Activated CD4-positive, alpha-beta T cell treated with anti-CD3 and anti-CD28 coated beads, Interleukin-10, Interleukin-2, amounts not matched to agents 100 ng/mL and 50 ng/mL, durations not matched to agents 16 hours and 8 hours (primary cell): ENCODE measurements at regions not wholly inside any gene's neighbourhood (a gene's known extent, or its start where the extent isn't known, plus 50 kb on each side); places are given as distances from the start of the nearest gene placed in this dataset.

Experiments
- DNase-seq: peaks from one replicate; pipeline ENCODE4 v3.0.0-alpha.2; 2020

DNA sequence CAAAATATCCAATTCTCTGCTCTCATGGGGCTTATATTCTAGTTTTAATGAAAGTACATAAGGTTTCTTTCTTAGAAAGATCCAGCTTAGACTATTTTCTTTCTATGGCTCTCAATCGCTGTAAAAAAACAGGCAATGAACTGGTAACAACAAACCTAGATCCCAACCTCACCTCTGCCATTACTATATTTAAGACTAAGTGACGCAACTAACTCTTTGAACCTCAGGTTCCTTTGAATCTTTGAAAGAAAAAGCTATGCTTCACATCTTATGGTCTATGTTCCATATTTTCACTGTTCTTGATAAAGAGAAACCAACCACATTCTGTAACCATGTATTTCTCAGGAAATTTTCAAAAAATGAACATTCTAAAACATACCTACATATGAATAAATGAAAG is 88.5 kb downstream of the ELAPOR2 start:
- no peak for DNase-seq

DNA sequence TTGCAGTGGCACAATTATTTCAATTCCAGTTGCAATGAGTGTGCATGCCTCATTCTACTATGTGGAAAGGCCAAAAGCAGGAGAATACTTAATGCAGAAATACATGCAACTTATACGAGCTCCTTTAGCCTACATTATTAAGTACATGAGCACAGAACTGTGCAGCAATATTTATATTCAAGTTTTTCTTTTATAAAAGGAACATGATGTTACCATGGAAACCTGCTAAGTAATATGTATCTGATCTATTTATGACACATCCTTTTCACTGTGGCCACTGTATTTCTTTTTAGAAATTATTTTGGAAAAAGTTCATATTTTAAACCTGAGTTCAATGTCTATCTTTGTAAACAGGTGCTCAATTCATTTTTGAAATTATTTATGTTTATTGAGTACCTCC is 88.9 kb downstream of the ELAPOR2 start:
- no peak for DNase-seq

DNA sequence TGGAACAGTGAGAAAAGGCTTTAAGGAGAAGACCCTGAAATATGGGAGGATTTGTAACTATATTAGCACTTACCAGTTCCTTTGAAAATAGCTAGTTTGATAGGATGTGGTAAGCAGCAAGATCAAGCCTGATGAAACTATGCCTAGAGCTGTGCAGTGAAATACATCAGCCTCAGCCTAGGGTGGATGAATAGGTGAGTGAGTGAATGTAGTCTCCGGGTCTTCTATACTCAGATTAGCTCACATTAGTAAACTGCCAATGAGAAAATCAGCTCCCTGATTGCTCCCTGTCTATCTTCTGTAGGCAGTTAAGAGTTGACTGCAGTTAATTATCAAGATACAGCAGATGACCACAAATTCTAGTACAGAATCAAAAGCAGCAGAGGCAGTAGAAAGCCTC is 89.6 kb downstream of the ELAPOR2 start:
- no peak for DNase-seq

DNA sequence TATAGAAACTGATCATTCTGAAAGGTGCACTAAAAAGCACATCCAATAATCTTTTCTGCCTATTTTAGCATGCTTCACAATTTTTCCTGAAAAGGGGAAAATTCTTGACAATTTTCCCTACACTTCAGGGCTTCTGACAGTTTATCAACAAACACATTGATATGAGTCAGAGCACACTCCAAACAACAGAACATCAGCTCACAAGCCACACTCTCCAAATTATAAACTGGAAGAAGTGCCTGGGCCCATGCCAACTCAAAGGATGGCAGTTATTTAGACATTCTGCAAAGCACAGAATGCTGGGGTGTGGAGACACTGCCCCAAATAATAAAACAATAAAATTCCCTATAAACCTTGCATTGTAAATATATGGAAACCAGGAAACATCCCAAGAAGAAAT is 90.8 kb downstream of the ELAPOR2 start:
- DNase-seq, result no peak

DNA sequence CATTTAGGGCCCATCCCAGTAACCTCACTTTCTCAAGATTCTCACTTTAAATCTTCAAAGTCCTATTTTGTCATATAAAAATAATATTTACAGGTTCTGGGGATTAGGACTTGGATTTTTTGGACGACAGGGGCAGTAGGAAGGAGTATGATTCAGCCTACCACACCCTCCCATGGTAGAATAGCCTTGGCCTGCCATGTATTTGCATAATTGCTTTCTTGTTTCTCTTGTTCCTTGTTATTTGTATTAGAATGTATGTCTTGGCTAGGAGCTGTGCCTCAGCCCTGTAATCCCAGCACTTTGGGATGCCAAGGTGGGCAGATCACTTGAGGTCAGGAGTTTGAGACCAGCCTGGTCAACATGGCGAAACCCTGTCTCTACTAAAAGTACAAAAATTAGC is 92.5 kb downstream of the ELAPOR2 start:
- no peak for DNase-seq

DNA sequence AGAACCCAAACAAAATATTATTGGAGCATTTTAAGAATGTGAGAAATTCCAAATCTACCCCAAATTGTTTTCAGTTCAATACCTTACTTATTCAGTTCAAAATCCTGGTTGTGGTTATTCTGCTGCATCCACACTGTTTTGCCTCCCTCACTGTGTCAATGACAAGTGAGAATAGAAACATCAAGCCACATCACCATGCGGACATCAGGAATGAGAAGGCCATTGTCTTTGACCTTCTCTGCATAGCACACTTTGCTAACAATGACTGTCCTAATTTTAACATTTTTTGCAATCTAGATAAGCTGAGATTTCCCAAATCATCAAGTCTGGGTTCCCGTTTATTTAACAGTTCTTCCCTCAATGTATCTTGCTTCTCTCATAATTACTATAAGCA is 93.7 kb downstream of the ELAPOR2 start:
- DNase-seq, result no peak

DNA sequence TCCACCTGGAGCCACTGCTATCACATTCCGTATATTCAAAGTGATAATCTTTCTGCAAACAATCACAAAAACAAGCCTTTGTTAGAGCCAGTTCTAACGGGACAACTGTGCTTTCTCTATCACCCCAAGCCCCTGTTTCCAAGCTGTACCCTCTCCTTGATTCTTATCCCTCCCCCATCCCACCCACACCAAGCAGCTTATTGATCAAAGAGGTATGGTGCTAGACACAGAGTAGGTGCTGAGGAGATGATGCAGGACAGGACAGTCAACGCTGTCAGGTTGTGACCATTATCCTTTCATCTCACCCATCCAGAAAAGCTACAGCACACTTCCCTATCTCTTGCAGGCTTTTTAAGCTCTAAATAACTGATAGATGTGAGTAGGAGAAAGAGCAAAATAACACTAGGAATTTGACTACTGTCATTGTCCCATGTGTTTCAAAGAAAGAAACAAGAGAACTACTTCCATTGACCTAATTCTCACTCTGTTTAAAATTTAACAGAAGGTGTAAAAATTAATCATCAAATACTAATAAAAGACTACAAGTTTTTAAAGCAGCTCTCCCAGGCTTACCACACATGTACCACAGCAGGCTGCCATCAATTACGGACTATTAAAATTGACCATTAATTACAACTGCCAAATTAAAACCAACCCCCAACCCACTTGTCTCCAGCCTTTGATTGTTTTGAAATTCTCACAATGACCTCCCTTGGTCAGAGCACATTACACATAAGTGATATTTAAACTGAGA is 94.3 kb downstream of the ELAPOR2 start:
- no peak for DNase-seq

DNA sequence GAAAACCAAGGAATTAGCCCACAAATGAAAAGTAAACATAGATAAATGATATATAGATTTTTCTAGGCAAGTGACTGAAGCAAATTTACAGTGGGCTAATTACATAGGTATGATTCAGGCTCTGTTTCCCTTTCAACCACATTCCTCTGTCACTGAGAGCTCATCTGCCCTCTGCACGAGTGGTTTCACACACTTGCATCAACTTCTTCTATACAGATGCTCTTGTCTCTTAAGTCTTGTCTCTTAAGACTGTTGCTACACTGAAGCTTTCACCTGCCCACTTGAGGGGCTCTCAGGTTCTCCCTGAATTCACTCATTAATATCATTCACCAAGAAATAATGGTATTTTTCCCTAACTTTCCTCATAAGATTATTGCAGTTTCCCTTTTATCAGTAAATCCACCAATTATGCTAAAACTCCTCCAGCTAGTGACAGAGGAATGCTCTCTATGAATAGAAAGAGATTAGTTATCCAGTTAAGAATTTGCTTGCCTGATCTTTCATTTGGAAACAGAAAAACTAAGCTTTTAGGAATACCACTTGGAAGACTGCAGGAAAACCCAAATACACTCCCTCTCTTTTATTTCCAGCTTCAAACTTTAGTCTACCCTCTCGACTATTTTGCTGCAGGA is 95.7 kb downstream of the ELAPOR2 start:
- peak; percentile 6 for DNase-seq

DNA sequence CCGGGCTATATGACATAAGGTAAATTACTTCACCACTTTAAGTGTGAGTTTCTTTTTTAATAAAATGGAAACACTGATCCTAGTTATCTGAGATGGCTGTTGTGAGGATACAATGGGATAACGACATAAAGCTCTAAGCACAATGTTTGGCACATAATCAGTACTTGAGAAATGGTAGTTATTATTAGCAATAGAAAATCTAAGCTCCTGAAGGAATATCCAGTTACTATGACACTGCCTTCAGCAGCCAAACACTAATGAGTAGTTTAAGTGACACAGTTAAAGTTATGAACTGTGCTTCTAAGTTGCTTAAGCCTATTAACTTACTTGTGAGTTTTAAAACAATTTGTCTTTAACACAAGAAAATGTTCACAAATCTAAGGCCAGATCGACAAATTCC is 96.8 kb downstream of the ELAPOR2 start:
- no peak for DNase-seq

DNA sequence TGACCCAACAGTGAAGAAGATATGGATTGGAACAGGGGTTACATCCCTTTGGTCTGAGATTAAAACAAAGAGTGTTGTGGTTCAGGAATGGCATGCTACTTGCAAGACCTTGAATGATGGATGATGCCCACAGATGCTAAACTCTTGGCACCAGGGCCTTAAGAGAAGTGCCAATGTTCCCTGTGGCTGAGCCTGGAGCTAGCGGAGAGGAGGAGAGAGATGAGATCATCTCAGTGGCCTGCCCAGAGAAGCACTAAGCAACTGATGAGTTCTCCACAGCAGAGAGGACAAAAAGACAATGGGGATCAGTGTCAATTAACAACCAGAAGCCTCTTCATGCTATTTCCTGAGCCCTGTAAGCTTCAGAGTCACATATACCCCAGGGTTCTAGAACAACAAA is 97.8 kb downstream of the ELAPOR2 start:
- DNase-seq, result no peak

DNA sequence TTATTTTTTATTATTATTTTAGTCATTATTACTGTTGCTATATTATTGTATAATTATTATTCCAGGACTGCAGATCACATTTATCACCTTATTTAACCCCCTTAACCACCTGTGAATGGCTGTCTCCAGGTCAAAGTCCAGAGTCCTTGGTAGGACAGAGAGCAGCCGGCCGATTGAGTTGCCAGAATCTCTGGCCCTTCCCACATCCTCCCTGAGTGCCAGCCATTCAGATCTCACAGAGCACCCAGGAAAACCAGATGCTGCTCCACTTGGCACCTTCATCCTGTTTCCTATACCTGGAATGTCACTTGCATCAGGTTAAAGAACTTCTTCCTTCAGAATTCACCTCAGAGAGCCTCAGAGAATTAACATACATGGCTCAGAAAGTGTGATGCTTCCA is 101.1 kb downstream of the ELAPOR2 start:
- no peak for DNase-seq

DNA sequence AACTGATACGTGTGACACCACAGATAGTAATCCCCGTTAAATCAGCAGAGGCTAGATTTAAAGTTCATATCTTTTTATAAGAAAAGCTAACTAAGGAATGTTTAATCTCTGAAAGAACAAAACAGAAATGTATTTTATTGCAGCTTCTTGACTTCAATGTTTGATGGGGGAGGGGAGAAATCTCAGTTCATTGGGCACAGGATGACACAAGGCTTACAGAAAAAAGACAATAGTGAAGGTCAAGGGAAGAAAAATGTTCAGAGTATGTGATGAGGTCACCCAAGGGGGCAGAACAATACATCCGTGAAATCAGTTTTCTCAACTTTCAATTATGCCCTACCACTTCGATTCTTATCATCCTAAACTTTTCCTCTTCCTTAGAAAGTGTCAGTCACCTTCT is 102.9 kb downstream of the ELAPOR2 start:
- DNase-seq, result no peak

DNA sequence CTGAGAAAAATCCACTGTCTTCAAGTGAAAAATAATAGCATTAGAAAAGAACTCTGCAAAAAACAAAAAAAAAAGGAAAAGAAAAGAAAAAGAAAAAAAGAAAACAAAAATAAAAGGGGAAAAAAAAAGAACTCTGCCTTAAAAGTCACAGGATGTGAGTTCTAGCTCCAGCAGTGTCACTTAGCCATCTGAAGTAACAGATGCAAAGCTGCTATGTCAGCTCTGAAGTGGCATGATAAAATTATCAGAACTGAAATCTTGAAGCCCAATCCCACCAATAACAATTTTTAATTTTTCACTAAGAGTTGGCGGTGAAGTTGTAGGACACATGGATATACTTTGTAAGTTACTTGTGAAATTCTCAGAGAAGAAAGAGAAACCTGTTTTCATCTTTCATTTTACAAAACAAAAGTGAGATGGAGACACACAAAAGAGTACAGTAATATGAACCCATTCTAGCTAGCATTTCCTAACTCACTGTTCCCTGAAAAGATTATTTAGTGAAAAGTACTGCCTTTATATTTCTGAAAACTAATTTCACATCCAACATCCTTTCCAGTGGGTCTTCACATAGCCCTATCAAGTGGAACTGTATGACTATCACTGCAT is 103.5 kb downstream of the ELAPOR2 start:
- DNase-seq, result no peak

DNA sequence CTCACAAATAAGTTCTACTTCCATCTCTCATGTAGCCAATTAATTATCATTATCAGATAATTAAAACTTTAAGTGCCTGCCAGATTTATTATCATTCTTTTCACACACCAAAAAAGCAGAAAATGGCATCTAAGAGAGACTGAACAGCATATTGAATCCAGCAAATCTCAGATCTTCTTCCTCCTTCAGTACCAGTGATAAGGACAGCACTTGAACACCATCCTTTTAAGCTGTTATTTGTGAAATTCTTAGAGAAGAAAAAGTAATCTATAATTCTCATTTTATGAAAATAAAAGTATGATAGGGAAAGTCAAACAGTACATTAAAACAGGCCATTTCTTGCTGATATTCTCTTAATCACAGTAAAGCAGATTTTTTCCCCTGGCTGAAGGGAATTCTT is 104.5 kb downstream of the ELAPOR2 start:
- DNase-seq, result no peak

DNA sequence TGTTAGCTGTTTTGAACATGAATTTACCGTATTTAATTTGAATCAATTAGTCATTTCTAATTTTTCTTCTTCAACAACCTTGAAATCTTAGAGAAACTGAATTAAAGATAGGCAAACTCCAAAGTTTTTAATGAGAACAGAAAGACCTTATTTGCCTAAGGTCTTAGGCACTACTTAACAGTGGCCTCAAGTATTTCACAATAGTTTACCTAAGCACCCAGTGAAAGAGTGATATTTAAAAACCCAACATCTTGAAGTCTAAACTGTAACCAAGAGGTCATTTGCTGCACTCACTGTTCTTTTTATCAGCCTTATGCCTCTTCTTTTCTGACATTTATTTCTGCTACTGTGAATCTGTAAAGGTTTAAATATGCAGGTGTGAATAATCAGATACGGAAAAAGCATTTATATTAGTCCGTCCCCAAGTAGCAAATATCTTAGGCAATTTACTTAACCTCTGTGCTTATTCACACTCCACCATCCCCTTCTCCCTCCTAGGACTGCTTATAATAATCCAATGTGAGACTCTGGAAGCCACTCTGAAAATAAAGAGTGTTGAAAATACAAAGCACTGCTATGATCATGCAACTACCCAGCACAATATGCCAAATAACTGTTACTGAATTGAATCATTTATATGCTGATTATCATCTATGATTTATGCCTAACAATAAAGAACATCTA is 105.7 kb downstream of the ELAPOR2 start:
- DNase-seq, result no peak

DNA sequence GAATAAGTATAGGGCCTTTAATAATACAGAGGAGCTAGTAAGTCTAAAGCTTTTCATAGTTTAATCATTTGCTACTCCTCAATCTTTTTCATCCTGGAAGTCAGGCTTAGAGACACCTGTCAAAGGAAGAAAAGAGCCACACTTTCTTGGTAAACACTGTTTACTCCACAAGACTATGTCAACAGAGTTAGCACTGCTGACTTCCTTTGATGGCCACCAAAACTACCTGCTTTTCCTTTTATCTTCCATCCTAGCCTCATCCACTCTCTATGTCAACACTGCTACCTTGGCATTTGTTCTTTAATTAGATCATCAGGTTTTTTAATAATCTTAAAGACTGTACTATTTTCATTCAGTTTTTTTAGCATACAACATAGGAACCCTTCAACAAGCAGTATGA is 106.2 kb downstream of the ELAPOR2 start:
- no peak for DNase-seq

DNA sequence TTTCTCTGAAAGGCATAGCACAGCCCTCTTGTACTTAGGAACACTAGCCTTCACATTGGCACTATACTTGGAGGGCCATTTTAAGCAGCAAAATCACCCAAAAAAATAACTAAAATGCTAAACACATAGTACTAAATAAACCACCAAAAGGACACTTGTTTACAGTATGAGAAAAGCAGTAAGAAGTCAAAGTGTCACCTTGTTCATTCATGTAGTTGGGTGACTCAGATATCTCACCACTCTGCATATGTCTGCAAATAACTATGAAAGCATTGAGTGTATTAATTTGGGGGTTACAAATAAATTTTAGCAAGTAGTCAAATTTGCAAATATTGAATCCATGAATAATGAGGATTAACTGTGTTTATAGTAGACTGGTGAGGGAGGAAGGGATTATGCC is 107.6 kb downstream of the ELAPOR2 start:
- no peak for DNase-seq

DNA sequence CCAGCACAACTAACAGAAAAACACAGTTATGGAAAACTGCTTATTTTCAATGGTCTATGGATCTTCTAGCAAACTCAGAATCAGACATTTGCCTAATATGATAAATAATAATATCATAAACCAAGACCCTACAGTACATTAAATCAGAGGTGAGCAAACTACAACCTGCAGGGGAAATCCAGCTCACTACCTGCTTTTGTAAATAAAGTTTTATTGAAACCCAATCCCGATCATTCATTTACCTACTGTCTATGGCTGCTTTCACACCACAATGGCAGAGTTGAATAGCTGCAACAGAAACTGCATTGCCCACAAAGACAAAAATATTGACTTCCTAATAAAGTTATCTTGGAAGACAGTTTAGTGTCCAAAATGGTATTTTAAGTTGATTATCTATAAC is 108.5 kb downstream of the ELAPOR2 start:
- DNase-seq, result no peak

DNA sequence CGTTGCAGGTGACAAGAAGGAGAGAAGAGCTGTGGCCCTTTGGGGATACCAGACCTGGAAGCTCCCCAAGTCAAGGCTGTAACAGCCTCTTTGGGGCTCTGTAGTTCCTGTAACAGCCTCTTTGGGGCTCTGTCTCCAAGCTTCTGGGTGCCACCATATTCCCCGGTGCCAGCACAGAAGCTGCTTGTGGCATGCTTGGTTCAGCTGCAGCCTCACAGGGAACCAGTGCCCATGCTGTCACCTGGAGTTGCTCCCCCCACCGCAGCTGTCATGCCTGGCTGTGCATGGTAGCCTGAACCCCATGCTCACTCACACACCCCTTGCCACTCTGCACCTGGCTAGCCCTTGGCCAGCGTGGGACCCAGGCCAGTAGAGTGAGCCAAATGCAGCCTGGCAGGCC is 109.1 kb downstream of the ELAPOR2 start:
- DNase-seq, result no peak

DNA sequence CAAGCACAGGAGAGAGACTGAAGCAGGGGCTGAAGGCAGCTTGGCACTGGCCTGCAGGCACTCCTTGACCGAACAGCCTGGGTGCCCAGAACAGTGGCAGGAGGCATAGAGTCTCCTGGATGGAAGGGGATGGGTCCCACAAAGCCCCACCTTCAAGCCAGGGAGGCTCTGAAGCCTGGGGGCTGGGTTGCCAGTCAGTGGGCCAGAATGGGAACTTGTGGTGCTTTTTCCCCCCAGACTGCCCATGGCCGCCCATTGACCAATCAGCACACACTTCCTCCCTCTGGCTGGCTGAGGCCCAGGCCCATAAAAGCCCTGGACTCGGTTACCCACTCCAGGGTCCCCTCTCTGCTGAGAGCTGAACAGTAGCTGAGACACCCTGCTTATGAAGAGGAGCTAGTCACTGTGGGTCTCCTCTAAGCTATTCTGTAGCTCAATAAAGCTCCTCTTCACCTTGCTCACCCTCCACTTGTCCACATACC is 109.6 kb downstream of the ELAPOR2 start:
- DNase-seq, result no peak

DNA sequence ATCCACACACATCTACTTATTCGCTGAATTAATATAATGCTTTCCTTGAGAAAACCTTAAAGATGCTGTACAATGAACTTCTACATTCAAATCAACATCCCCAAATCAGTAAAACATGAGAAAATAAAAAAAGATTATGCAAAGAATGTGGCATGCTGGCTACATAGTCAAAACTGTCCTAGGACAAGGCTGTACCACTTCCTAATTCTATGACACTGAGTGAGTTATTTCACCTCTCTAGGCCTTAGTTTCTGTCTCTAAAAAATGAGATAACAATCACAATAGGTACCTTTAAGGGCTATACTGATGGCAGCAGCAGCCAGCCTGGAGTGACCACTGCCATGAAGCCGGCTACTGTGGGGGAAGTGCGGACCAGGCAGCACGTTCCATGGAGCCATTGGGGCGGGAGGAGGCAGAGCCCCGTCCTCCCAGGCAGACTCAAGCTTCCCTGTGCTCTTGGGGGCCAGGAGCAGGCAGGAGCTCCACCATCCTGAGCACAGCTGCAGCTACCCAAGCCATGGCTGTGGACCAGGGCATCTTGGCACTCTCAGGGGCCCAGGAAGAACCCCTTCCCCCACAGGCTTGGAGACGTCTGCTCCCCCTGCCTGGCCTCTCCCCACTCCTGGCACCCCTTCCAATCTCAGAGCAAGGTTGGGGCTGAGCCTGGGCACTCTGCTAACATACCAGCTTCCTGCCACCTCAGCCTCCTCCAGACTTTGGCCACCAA is 110.2 kb downstream of the ELAPOR2 start:
- no peak for DNase-seq

DNA sequence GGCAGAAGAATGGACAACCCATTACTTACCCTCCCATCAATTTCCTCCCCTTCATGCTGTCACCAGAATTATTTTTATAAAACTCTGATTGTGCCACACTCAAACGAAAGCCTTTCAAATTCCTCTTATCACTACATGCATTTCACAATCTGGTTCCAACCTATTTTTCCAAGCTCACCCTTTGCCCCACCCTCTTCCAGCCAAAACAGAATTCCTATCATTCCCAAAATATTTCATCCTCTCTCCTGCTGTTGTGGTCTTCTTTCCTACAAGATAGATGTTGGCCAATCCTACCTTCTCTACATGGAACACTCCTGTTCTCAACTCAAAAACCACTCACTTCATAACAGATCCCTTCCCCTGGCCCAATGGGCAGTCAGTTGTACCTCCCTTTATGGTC is 111.5 kb downstream of the ELAPOR2 start:
- no peak for DNase-seq

DNA sequence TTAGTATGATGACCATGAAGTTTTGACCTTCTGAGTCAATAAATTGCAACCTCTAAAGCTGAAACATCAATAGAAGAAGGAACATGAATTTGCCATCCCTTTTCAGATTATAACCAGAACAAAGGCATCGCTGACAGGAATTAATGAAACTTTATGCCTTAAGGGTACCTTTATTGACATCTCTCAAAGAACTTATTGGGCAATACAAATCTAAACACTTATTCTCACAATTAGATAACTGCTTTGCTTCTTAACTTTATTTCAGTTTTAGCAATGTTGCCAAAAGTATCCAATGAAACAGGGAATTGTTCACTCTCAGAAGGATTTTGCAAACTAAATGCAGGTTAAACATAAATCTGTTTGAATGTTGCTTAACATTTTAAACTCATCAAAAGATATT is 116.0 kb downstream of the ELAPOR2 start:
- no peak for DNase-seq
